MM.1S (cell line): ENCODE measurements at regions not wholly inside any gene's neighbourhood (a gene's known extent, or its start where the extent isn't known, plus 50 kb on each side); places are given as distances from the start of the nearest gene placed in this dataset.

Experiments used
- DNase-seq: peaks from one replicate; pipeline ENCODE4 v3.0.0-alpha.2; 2015
- H2AFZ ChIP-seq: fragments of 300-600 bp; sonication (generic); 2 replicates; pipeline ENCODE4 v1.6.0; 2016; ENCODE audit warnings: antibody characterized with exemption, low read length
- H3F3A ChIP-seq: fragments of 300-600 bp; sonication (generic); 2 replicates; pipeline ENCODE4 v1.6.1; 2016; ENCODE audit warnings: mild to moderate bottlenecking, antibody characterized with exemption, low read length, moderate library complexity, mixed read lengths; ENCODE audit not compliant: insufficient read depth
- H3K27ac ChIP-seq: fragments of 300-600 bp; sonication (generic); 2 replicates; pipeline ENCODE4 v1.5.1; 2016; ENCODE audit warnings: mild to moderate bottlenecking, low read length
- H3K27me3 ChIP-seq: fragments of 300-600 bp; sonication (generic); replicated peaks from 2 replicates; pipeline ENCODE4 v1.6.0; 2016; ENCODE audit warnings: low read length; ENCODE audit not compliant: insufficient read depth
- H3K36me3 ChIP-seq: fragments of 300-600 bp; sonication (generic); replicated peaks from 2 replicates; pipeline ENCODE4 v1.6.1; 2016; ENCODE audit warnings: mild to moderate bottlenecking, low read length, mixed read lengths; ENCODE audit not compliant: insufficient read depth
- H3K4me1 ChIP-seq: fragments of 300-600 bp; sonication (generic); 2 replicates; pipeline ENCODE4 v1.6.1; 2016; ENCODE audit warnings: low read length, mixed read lengths
- H3K4me2 ChIP-seq: fragments of 300-600 bp; sonication (generic); 2 replicates; pipeline ENCODE4 v1.6.0; 2016; ENCODE audit warnings: low read depth, low read length
- H3K4me3 ChIP-seq: fragments of 300-600 bp; sonication (generic); 2 replicates; pipeline ENCODE4 v1.5.1; 2016; ENCODE audit warnings: low read length, mixed read lengths
- H3K79me2 ChIP-seq: fragments of 300-600 bp; sonication (generic); 2 replicates; pipeline ENCODE4 v1.6.1; 2016; ENCODE audit warnings: mixed run types, low read length, mixed read lengths
- H3K9ac ChIP-seq: fragments of 300-600 bp; sonication (generic); 2 replicates; pipeline ENCODE4 v1.6.1; 2016; ENCODE audit warnings: low read length, mixed read lengths
- H3K9me2 ChIP-seq: fragments of 300-600 bp; sonication (generic); replicated peaks from 2 replicates; pipeline ENCODE4 v1.6.1; 2016; ENCODE audit warnings: mild to moderate bottlenecking, low read length, mixed read lengths; ENCODE audit not compliant: insufficient read depth
- H3K9me3 ChIP-seq: fragments of 300-600 bp; sonication (generic); replicated peaks from 2 replicates; pipeline ENCODE4 v1.6.1; 2016; ENCODE audit warnings: mild to moderate bottlenecking, low read length, mixed read lengths; ENCODE audit not compliant: insufficient read depth
- H4K20me1 ChIP-seq: fragments of 300-600 bp; sonication (generic); 2 replicates; pipeline ENCODE4 v1.6.1; 2016; ENCODE audit warnings: mild to moderate bottlenecking, low read length, moderate library complexity, mixed read lengths; ENCODE audit not compliant: insufficient read depth
- CTCF ChIP-seq: fragments of 300-600 bp; sonication (generic); IDR thresholded peaks from 2 replicates; pipeline ENCODE4 v1.5.1; 2016; ENCODE audit warnings: antibody characterized with exemption, low read length, mixed read lengths
- EZH2 ChIP-seq: fragments of 300-600 bp; sonication (generic); optimal IDR thresholded peaks from 2 replicates; pipeline ENCODE3; 2017; ENCODE audit warnings: low read depth, mild to moderate bottlenecking, antibody characterized with exemption, low read length, mixed read lengths
- EZH2phosphoT487 ChIP-seq: fragments of 300-600 bp; sonication (generic); IDR thresholded peaks from 2 replicates; pipeline ENCODE4 v1.6.1; 2018; ENCODE audit warnings: antibody characterized with exemption, low read length

- Histone ChIP-seq H3K4me1 (peaks cover 26% of the 10 kb centered on the region), H4K20me1 (no peaks in the 10 kb centered on the region), H3K9me2 (no peaks in the 10 kb centered on the region), H3K9ac (no peak overlapping the region), H3F3A (peaks cover 10% of the 10 kb centered on the region), H2AFZ (no peak overlapping the region), H3K27ac (no peak overlapping the region), H3K27me3 (no peaks in the 10 kb centered on the region), H3K4me2 (no peak overlapping the region), H3K4me3 (no peak overlapping the region), H3K36me3 (no peaks in the 10 kb centered on the region), H3K79me2 (no peaks in the 10 kb centered on the region), H3K9me3 (no peaks in the 10 kb centered on the region)
- TF ChIP-seq EZH2 = no peak
- no peak for TF ChIP-seq EZH2phosphoT487
- TF ChIP-seq CTCF = no peak
- no peak for DNase-seq
Observed at GRCh38 chr1:170357750-170358149, 174.2 kb upstream of the GORAB start.

GRCh38 chr1:170360601-170361000, 171.4 kb upstream of the GORAB start:
- no peaks in the 10 kb centered on the region for H3K9me2 ChIP-seq
- DNase-seq = no peak
- no peak overlapping the region for H3K4me3 ChIP-seq
- H3K27me3 ChIP-seq = no peaks in the 10 kb centered on the region
- H3K36me3 ChIP-seq = no peaks in the 10 kb centered on the region
- H3K9ac ChIP-seq = no peak overlapping the region
- no peaks in the 10 kb centered on the region for H3K9me3 ChIP-seq
- H3K4me1 ChIP-seq = peaks cover 14% of the 10 kb centered on the region
- H3K27ac ChIP-seq = no peak overlapping the region
- H3K4me2 ChIP-seq = no peak overlapping the region
- no peak overlapping the region for H2AFZ ChIP-seq
- no peaks in the 10 kb centered on the region for H4K20me1 ChIP-seq
- TF ChIP-seq EZH2 (no peak), CTCF (no peak), EZH2phosphoT487 (no peak)
- peaks cover 10% of the 10 kb centered on the region for H3F3A ChIP-seq
- no peaks in the 10 kb centered on the region for H3K79me2 ChIP-seq

GRCh38 chr1:170365331-170365730, 166.6 kb upstream of the GORAB start:
- no peak for DNase-seq
- no peak for TF ChIP-seq EZH2phosphoT487
- TF ChIP-seq EZH2 = no peak
- no peak for TF ChIP-seq CTCF
- H3K9ac ChIP-seq = no peak overlapping the region
- no peaks in the 10 kb centered on the region for H3K4me1 ChIP-seq
- H3K27me3 ChIP-seq = no peaks in the 10 kb centered on the region
- no peaks in the 10 kb centered on the region for H3K9me3 ChIP-seq
- H3F3A ChIP-seq = no peaks in the 10 kb centered on the region
- H3K9me2 ChIP-seq = no peaks in the 10 kb centered on the region
- H3K36me3 ChIP-seq = no peaks in the 10 kb centered on the region
- H3K4me3 ChIP-seq = no peak overlapping the region
- H3K4me2 ChIP-seq = no peak overlapping the region
- no peak overlapping the region for H2AFZ ChIP-seq
- H3K27ac ChIP-seq = no peak overlapping the region
- H3K79me2 ChIP-seq = no peaks in the 10 kb centered on the region
- H4K20me1 ChIP-seq = no peaks in the 10 kb centered on the region

- no peak overlapping the region for H3K27ac ChIP-seq
- H4K20me1 ChIP-seq = no peaks in the 10 kb centered on the region
- H3K36me3 ChIP-seq = no peaks in the 10 kb centered on the region
- H3F3A ChIP-seq = no peaks in the 10 kb centered on the region
- no peak for DNase-seq
- no peak for TF ChIP-seq EZH2
- no peak for TF ChIP-seq EZH2phosphoT487
- no peak for TF ChIP-seq CTCF
- H3K79me2 ChIP-seq = no peaks in the 10 kb centered on the region
- no peaks in the 10 kb centered on the region for H3K4me1 ChIP-seq
- no peak overlapping the region for H2AFZ ChIP-seq
- H3K4me2 ChIP-seq = no peak overlapping the region
- no peak overlapping the region for H3K9ac ChIP-seq
- no peaks in the 10 kb centered on the region for H3K9me3 ChIP-seq
- no peak overlapping the region for H3K4me3 ChIP-seq
- H3K27me3 ChIP-seq = no peaks in the 10 kb centered on the region
- no peaks in the 10 kb centered on the region for H3K9me2 ChIP-seq
Observed at GRCh38 chr1:170366980-170367379, 165.0 kb upstream of the GORAB start.
